Glutamatergic neuron (in vitro differentiated cells): ENCODE measurements at regions not wholly inside any gene's neighbourhood (a gene's known extent, or its start where the extent isn't known, plus 50 kb on each side); places are given as distances from the start of the nearest gene placed in this dataset.

Source experiments
- DNase-seq: peaks from one replicate; pipeline ENCODE4 v3.0.0; 2022
- H3K27ac Mint-ChIP-seq: one replicate; pipeline ENCODE4 v1.8.0; 2020; ENCODE audit warnings: mild to moderate bottlenecking, mixed read lengths, inconsistent platforms; ENCODE audit not compliant: unreplicated experiment
- H3K27me3 Mint-ChIP-seq: one replicate; pipeline ENCODE4 v1.8.0; 2020; ENCODE audit warnings: mild to moderate bottlenecking, moderate library complexity, mixed read lengths, inconsistent platforms; ENCODE audit not compliant: unreplicated experiment
- H3K36me3 Mint-ChIP-seq: one replicate; pipeline ENCODE4 v1.8.0; 2020; ENCODE audit warnings: mild to moderate bottlenecking, mixed read lengths, inconsistent platforms; ENCODE audit not compliant: unreplicated experiment
- H3K4me1 Mint-ChIP-seq: one replicate; pipeline ENCODE4 v1.8.0; 2020; ENCODE audit warnings: mild to moderate bottlenecking, low read depth, mixed read lengths, inconsistent platforms; ENCODE audit not compliant: unreplicated experiment
- H3K4me3 Mint-ChIP-seq: one replicate; pipeline ENCODE4 v1.8.0; 2020; ENCODE audit warnings: mild to moderate bottlenecking, mixed read lengths, inconsistent platforms; ENCODE audit not compliant: unreplicated experiment
- H3K9me3 Mint-ChIP-seq: one replicate; pipeline ENCODE4 v1.8.0; 2020; ENCODE audit warnings: mild to moderate bottlenecking, moderate library complexity, mixed read lengths, inconsistent platforms; ENCODE audit not compliant: unreplicated experiment
- TF ChIP-seq, protein P1 (sequence below): fragments of 200-600 bp; sonication (generic); IDR thresholded peaks from one replicate; pipeline ENCODE4 v1.5.0; 2021; ENCODE audit not compliant: partially characterized antibody, unreplicated experiment

DNA sequence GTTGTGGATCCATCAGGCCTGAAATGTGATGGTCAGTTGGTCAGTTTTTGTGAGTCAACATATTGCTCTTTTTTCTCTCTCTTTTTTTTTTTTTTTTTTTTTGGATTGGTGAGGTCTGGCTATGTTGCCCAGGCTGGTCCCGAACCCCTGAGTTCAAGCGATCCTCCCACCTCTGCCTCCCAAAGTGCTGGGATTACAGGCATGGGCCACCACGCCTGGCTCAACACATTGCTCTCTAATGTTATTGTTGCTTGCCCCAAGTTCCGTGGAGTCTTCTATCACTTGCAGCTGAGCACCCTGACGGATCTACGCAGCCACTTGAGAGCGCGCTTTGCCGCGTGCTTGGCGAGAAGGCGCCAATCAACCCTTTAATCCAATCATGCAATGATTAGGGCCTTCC, 69.5 kb upstream of the DIO3 start:
- Mint-ChIP-seq H3K4me1 (no peaks in the 10 kb centered on the region), H3K36me3 (peaks cover 23% of the 10 kb centered on the region), H3K27me3 (peaks cover 7% of the 10 kb centered on the region), H3K9me3 (peaks cover 2% of the 10 kb centered on the region), H3K27ac (no peak overlapping the region), H3K4me3 (no peak overlapping the region)
- DNase-seq: no peak
- TF ChIP-seq, protein P1, sequence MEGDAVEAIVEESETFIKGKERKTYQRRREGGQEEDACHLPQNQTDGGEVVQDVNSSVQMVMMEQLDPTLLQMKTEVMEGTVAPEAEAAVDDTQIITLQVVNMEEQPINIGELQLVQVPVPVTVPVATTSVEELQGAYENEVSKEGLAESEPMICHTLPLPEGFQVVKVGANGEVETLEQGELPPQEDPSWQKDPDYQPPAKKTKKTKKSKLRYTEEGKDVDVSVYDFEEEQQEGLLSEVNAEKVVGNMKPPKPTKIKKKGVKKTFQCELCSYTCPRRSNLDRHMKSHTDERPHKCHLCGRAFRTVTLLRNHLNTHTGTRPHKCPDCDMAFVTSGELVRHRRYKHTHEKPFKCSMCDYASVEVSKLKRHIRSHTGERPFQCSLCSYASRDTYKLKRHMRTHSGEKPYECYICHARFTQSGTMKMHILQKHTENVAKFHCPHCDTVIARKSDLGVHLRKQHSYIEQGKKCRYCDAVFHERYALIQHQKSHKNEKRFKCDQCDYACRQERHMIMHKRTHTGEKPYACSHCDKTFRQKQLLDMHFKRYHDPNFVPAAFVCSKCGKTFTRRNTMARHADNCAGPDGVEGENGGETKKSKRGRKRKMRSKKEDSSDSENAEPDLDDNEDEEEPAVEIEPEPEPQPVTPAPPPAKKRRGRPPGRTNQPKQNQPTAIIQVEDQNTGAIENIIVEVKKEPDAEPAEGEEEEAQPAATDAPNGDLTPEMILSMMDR: no peak

DNA sequence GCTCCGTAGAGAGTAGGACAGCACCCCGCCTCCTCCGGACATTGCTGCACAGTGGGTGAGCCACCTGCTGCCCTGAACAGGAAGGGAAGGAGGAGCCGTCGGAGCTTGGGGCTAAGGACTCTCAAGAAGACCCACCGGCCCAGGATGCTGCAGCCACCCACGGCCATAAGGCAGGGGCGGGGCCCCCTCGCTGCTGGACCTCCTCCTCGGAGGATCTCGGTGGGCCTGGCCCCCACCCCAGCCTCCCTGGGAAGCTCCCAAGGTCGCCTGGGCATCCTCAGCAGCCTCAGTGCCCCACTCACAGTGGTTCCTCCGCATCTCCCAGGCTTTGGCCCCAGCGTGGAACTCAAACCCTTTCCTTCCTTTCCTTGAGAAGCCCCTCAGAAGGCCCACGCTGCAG, 68.6 kb upstream of the DIO3 start:
- DNase-seq: peak; percentile 4
- H3K36me3 Mint-ChIP-seq: peaks cover 23% of the 10 kb centered on the region
- TF ChIP-seq, protein P1: no peak
- H3K4me3 Mint-ChIP-seq: no peak overlapping the region
- H3K27ac Mint-ChIP-seq: no peak overlapping the region
- peaks cover 2% of the 10 kb centered on the region for H3K9me3 Mint-ChIP-seq
- H3K4me1 Mint-ChIP-seq: peaks cover 4% of the 10 kb centered on the region
- peaks cover 9% of the 10 kb centered on the region for H3K27me3 Mint-ChIP-seq

DNA sequence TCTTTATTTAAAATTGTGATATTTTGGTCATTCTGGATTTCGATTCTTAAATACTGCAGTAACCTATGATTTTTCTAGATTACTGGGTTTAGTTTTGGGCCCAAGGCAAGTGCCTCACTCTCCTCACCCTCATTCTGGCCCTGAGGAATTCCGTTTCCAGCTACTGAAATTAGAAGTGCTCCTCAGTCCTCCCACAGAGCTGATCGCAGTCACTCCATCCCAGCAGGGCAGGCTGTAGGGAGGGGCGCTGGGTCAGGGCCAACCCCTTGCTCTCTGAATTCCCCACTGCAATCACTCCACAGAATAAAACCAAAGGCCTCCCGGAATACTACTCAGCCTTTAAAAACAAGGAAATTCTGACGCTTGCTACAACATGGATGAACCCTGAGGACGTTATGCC, 66.5 kb upstream of the DIO3 start:
- no peak for DNase-seq
- H3K36me3 Mint-ChIP-seq: peaks cover 27% of the 10 kb centered on the region
- no peak overlapping the region for H3K4me3 Mint-ChIP-seq

DNA sequence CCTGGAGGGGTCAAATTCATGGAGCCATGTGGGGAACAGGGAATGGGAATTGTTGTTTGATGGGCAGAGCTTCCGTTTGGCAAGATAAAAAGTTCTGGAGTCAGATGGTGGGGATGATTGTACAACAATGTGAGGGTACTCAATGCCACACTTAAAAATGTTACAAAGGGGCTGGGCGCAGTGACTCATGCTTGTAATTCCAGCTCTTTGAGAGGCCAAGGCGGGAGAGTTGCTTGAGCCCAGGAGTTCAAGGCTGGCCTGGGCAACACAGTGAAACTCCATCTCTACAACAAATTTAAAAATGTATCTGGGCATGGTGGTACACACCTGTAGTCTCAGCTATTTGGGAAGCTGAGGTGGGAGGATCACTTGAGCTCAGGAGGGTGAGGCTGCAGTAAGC, 66.0 kb upstream of the DIO3 start:
- H3K27ac Mint-ChIP-seq: no peak overlapping the region
- peaks cover 8% of the 10 kb centered on the region for H3K27me3 Mint-ChIP-seq
- H3K9me3 Mint-ChIP-seq: peaks cover 9% of the 10 kb centered on the region
- TF ChIP-seq, protein P1: no peak
- no peak overlapping the region for H3K4me3 Mint-ChIP-seq
- peaks cover 24% of the 10 kb centered on the region for H3K36me3 Mint-ChIP-seq
- peaks cover 4% of the 10 kb centered on the region for H3K4me1 Mint-ChIP-seq
- DNase-seq: no peak

More for the DNA sequence above, 66.5 kb upstream of the DIO3 start:
- Mint-ChIP-seq H3K27ac (no peak overlapping the region), H3K27me3 (peaks cover 9% of the 10 kb centered on the region), H3K9me3 (peaks cover 9% of the 10 kb centered on the region), H3K4me1 (peaks cover 4% of the 10 kb centered on the region)
- TF ChIP-seq, protein P1: no peak

DNA sequence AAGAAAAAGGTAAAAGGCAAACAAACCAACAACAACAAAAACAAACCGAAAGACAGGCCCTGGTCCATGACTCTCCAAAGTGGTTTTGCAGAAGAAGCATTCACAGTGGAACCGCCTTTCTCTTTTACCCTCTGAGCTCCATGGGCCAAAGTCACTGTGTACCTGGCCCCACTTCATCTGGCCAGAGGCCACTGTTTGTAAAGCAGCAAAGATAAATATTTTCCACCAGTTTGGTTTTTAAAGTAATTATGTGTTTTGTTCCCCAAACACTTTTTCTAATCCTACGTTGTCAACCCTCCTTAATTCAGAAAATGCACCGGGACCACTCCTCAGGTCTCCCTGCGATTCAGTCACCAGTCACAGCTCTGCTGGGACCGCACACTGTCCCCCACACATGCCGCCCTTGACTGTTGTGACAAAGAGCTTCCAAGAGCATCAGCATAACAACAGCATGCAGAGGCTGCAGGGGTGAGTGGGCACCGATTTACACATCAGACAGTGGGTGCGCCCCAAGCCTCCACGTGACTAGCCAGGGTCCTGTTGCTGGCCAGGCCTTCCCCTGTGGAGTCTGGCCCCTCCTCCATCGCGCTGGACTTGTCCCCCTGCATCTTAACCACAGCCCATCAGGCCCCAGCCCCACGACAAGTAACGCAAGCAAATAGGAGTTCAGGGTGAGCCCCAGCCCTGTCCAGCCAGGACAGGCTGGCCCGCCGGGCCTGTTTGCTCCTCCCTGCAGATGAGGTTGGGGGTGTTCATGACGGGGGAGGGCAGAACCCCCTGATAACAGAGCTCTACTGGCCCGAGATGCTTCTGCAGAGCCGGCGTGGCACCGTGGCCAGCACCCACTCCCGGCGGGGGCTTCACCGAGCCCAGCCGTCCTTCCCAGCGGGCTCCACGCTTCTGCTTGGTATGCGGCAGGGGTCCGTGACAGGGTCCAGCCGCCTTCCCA, 65.2 kb upstream of the DIO3 start:
- Mint-ChIP-seq H3K4me3 (no peak overlapping the region), H3K27me3 (peaks cover 5% of the 10 kb centered on the region), H3K4me1 (peaks cover 4% of the 10 kb centered on the region), H3K36me3 (peaks cover 21% of the 10 kb centered on the region), H3K27ac (peak overlapping the region; percentile 48), H3K9me3 (peaks cover 9% of the 10 kb centered on the region)
- peak; percentile 24 for DNase-seq
- TF ChIP-seq, protein P1: no peak
